ENCODE measurements at regions not wholly inside any gene's neighbourhood (a gene's known extent, or its start where the extent isn't known, plus 50 kb on each side); places are given as distances from the start of the nearest gene placed in this dataset.

GRCh38 chr11:129285402-129285786 is 90.3 kb upstream of the BARX2 start:
- TF ChIP-seq ZNF274 (IDR thresholded peaks at IDR 0.05; ENCODE audit: borderline replicate concordance, extremely low read depth, low read length): no peak
- no peak for TF ChIP-seq POLR2AphosphoS5 (IDR thresholded peaks at IDR 0.05; ENCODE audit: low read depth, low read length)
- TF ChIP-seq CTCF (IDR thresholded peaks at IDR 0.05; ENCODE audit: control extremely low read depth in 1 of 3, insufficient read depth in 1 of 3, low read depth in 1 of 3, low read length in 3 of 3): no peak
- no peak for TF ChIP-seq YY1 (IDR thresholded peaks at IDR 0.05; ENCODE audit: low read depth, low read length)
- no peak for TF ChIP-seq TAF1 (IDR thresholded peaks at IDR 0.05; ENCODE audit: low read depth, low read length)
- no peak for TF ChIP-seq POLR2A (IDR thresholded peaks at IDR 0.05; ENCODE audit: control extremely low read depth in 1 of 2, low read depth in 2 of 2, low read length in 2 of 2)
- no peak for TF ChIP-seq RBBP5 (IDR thresholded peaks at IDR 0.05; ENCODE audit: borderline replicate concordance, low read depth, low read length)
- no peak for TF ChIP-seq JUN (IDR thresholded peaks at IDR 0.05; ENCODE audit: low read depth, low read length)
- no peak for TF ChIP-seq EGR1 (IDR thresholded peaks at IDR 0.05; ENCODE audit: borderline replicate concordance, low read depth, low read length)
- no peak for TF ChIP-seq GABPA (IDR thresholded peaks at IDR 0.05; ENCODE audit: borderline replicate concordance, insufficient read depth, low read length)
- no peak for TF ChIP-seq TAF7 (optimal IDR thresholded peaks at IDR 0.05; ENCODE audit: borderline replicate concordance, low read depth, low read length)
- TF ChIP-seq CBX5 (IDR thresholded peaks at IDR 0.05; ENCODE audit: low read depth, low read length): no peak

Measured in H1 (cell line).